ENCODE measurements at regions not wholly inside any gene's neighbourhood (a gene's known extent, or its start where the extent isn't known, plus 50 kb on each side); places are given as distances from the start of the nearest gene placed in this dataset.

- Histone ChIP-seq H3K36me3 (ENCODE audit: control insufficient read depth, insufficient read depth, low read length) (no peaks in the 10 kb centered on the region), H3K4me3 (ENCODE audit: low read depth, low read length) (no peak overlapping the region), H3K27me3 (ENCODE audit: control insufficient read depth, insufficient read depth, low read length) (no peaks in the 10 kb centered on the region)
- peak; percentile 53 for DNase-seq (ENCODE audit: low read depth)
- ChIA-PET CTCF (interaction anchor here (0.6 to 2.2 kb wide), 7 partner anchors 10 to 747 kb away, joined by 3 to 7 read pairs (median 3); no protein-coding TSS in a partner anchor), POLR2A (no interaction called here)
- no peak for TF ChIP-seq CTCF (IDR thresholded peaks at IDR 0.05; ENCODE audit: insufficient read depth, low read depth, low read length)
Measured at GRCh38 chr18:48470484-48471180, 61.4 kb upstream of the ZBTB7C start.

- ChIA-PET POLR2A (no interaction called here), CTCF (interaction anchor here (0.8 to 2.8 kb wide), 5 partner anchors 18 to 438 kb away, joined by 3 to 24 read pairs (median 3); no protein-coding TSS in a partner anchor)
- no peak for DNase-seq (ENCODE audit: low read depth)
Measured at GRCh38 chr18:48468151-48468550, 59.0 kb upstream of the ZBTB7C start.

GRCh38 chr18:48467231-48467630 is 58.0 kb upstream of the ZBTB7C start:
- CTCF ChIA-PET = interaction anchor here (1.1 to 2.8 kb wide), 2 partner anchors 9 to 23 kb away, joined by 7 to 24 read pairs; no protein-coding TSS in a partner anchor
- Histone ChIP-seq H3K36me3 (ENCODE audit: control insufficient read depth, insufficient read depth, low read length) (no peaks in the 10 kb centered on the region), H3K27me3 (ENCODE audit: control insufficient read depth, insufficient read depth, low read length) (no peaks in the 10 kb centered on the region), H3K4me3 (ENCODE audit: low read depth, low read length) (no peak overlapping the region)
- no peak for DNase-seq (ENCODE audit: low read depth)
- no peak for TF ChIP-seq CTCF (IDR thresholded peaks at IDR 0.05; ENCODE audit: insufficient read depth, low read depth, low read length)
- POLR2A ChIA-PET = no interaction called here

More at GRCh38 chr18:48468151-48468550, 59.0 kb upstream of the ZBTB7C start:
- TF ChIP-seq CTCF (IDR thresholded peaks at IDR 0.05; ENCODE audit: insufficient read depth, low read depth, low read length) = no peak
- Histone ChIP-seq H3K27me3 (ENCODE audit: control insufficient read depth, insufficient read depth, low read length) (no peaks in the 10 kb centered on the region), H3K36me3 (ENCODE audit: control insufficient read depth, insufficient read depth, low read length) (no peaks in the 10 kb centered on the region), H3K4me3 (ENCODE audit: low read depth, low read length) (no peak overlapping the region)

- ChIA-PET POLR2A (no interaction called here), CTCF (interaction anchor here (1.1 to 4.2 kb wide), 5 partner anchors 7 to 432 kb away, joined by 3 to 32 read pairs (median 3); no protein-coding TSS in a partner anchor)
- Histone ChIP-seq H3K4me3 (ENCODE audit: low read depth, low read length) (no peak overlapping the region), H3K27me3 (ENCODE audit: control insufficient read depth, insufficient read depth, low read length) (peaks cover 2% of the 10 kb centered on the region), H3K36me3 (ENCODE audit: control insufficient read depth, insufficient read depth, low read length) (no peaks in the 10 kb centered on the region)
- no peak for TF ChIP-seq CTCF (IDR thresholded peaks at IDR 0.05; ENCODE audit: insufficient read depth, low read depth, low read length)
- no peak for DNase-seq (ENCODE audit: low read depth)
Measured at GRCh38 chr18:48462510-48462909, 53.3 kb upstream of the ZBTB7C start.

GRCh38 chr18:48460929-48461583 is 51.9 kb upstream of the ZBTB7C start:
- H3K27me3 ChIP-seq (ENCODE audit: control insufficient read depth, insufficient read depth, low read length) = peaks cover 2% of the 10 kb centered on the region
- no peak overlapping the region for H3K4me3 ChIP-seq (ENCODE audit: low read depth, low read length)
- ChIA-PET POLR2A (no interaction called here), CTCF (interaction anchor here (0.6 to 8.0 kb wide), 6 partner anchors 12 to 231 kb away, joined by 3 to 61 read pairs (median 6); no protein-coding TSS in a partner anchor)
- no peaks in the 10 kb centered on the region for H3K36me3 ChIP-seq (ENCODE audit: control insufficient read depth, insufficient read depth, low read length)
- no peak for TF ChIP-seq CTCF (IDR thresholded peaks at IDR 0.05; ENCODE audit: insufficient read depth, low read depth, low read length)
- DNase-seq (ENCODE audit: low read depth) = no peak

Measured in BJ (cell line).